Esophagus squamous epithelium (tissue), 4 donors: ENCODE measurements at regions not wholly inside any gene's neighbourhood (a gene's known extent, or its start where the extent isn't known, plus 50 kb on each side); places are given as distances from the start of the nearest gene placed in this dataset.

Source experiments
- CTCF ChIP-seq, 6 experiments: fragments of 450-650 bp in 4 of 6; fragments of 200-600 bp in 2 of 6; sonication (generic) in 2 of 6; IDR thresholded peaks; one replicate each; pipeline ENCODE4 v1.5.1; 2016 to 2019; ENCODE audit warnings: antibody characterized with exemption in 6 of 6, mild to moderate bottlenecking in 4 of 6, moderate library complexity in 4 of 6
- POLR2A ChIP-seq, 4 donors: fragments of 450-650 bp; IDR thresholded peaks; one replicate each; pipeline ENCODE4 v1.6.1; 2017; ENCODE audit warnings: antibody characterized with exemption in 4 of 4, mild to moderate bottlenecking in 4 of 4, moderate library complexity in 3 of 4

GRCh38 chr12:77299001-77299400 is 233.6 kb upstream of the E2F7 start:
- TF ChIP-seq CTCF (IDR thresholded peaks at IDR 0.05) (no peak), POLR2A (IDR thresholded peaks at IDR 0.05) (no peak)
